B cell (primary cell): ENCODE measurements at regions not wholly inside any gene's neighbourhood (a gene's known extent, or its start where the extent isn't known, plus 50 kb on each side); places are given as distances from the start of the nearest gene placed in this dataset.

ENCODE experiments used
- ATAC-seq: fragments of 200-7000 bp; cut with Tn5 transposase; one replicate; pipeline ENCODE4 v1.10.0; 2021; ENCODE audit warnings: low read depth, mild to moderate bottlenecking, moderate number of reproducible peaks, moderate library complexity
- CTCF ChIA-PET: fragments of 350-600 bp; sonication (Branson Sonifier 250); formaldehyde crosslinking; loops from one replicate; lab custom pipeline; 2021; ENCODE audit warnings: antibody characterized with exemption, inconsistent platforms; lab: Charles Lee
- POLR2A ChIA-PET: fragments of 350-600 bp; sonication (Branson Sonifier 250); formaldehyde crosslinking; loops from one replicate; lab custom pipeline; 2021; ENCODE audit warnings: antibody characterized with exemption; lab: Charles Lee
- DNase-seq: peaks from one replicate; pipeline ENCODE4 v3.0.0; 2013
- H2AFZ ChIP-seq: 2 replicates; pipeline ENCODE4 v1.6.1; 2012; ENCODE audit warnings: mild to moderate bottlenecking, low read depth, low read length; ENCODE audit not compliant: insufficient read depth, poor library complexity, severe bottlenecking
- H3K27ac ChIP-seq, 2 donors: 1 replicate in 1 of 2; 2 replicates in 1 of 2; pipeline ENCODE4 v1.5.1; 2012 to 2013; ENCODE audit warnings: low read length in 2 of 2, mild to moderate bottlenecking in 2 of 2, moderate library complexity in 1 of 2
- H3K27me3 ChIP-seq, 4 experiments: fragments of 200-600 bp in 1 of 4; sonication (generic) in 1 of 4; replicated peaks in 1 of 4; 1 replicate in 2 of 4; 2 replicates in 2 of 4; pipeline versions ENCODE4 v1.6.1 to v1.7.0; 2013 to 2016; ENCODE audit warnings: low read length in 3 of 4, mild to moderate bottlenecking in 2 of 4, mixed read lengths in 1 of 4, moderate library complexity in 1 of 4; ENCODE audit not compliant: insufficient read depth in 4 of 4, control insufficient read depth in 3 of 4; ENCODE audit errors: control extremely low read depth in 1 of 4
- H3K36me3 ChIP-seq, 2 experiments: replicated peaks in 1 of 2; 1 replicate in 1 of 2; 2 replicates in 1 of 2; pipeline versions ENCODE4 v1.6.1 to v1.7.1; 2013; ENCODE audit warnings: low read length in 1 of 2; ENCODE audit not compliant: insufficient read depth in 2 of 2, control insufficient read depth in 1 of 2; ENCODE audit errors: control extremely low read depth in 1 of 2, extremely low read depth in 1 of 2
- H3K4me1 ChIP-seq, 2 donors: fragments of 200-600 bp in 1 of 2; sonication (generic) in 1 of 2; 1 replicate in 1 of 2; 2 replicates in 1 of 2; pipeline versions ENCODE4 v1.5.1 to v1.6.1; 2013 to 2017; ENCODE audit warnings: low read length in 2 of 2; ENCODE audit not compliant: control insufficient read depth in 2 of 2, insufficient read depth in 2 of 2
- H3K4me2 ChIP-seq: replicated peaks from 2 replicates; pipeline ENCODE3; 2012; ENCODE audit warnings: mild to moderate bottlenecking, low read depth, low read length; ENCODE audit not compliant: poor library complexity, severe bottlenecking
- H3K4me3 ChIP-seq, 5 experiments: fragments of 200-600 bp in 1 of 5; sonication (generic) in 1 of 5; 1 replicate in 3 of 5; 2 replicates in 2 of 5; pipeline versions ENCODE4 v1.5.1 to v1.7.0; 2011 to 2016; ENCODE audit warnings: low read length in 4 of 5, mild to moderate bottlenecking in 4 of 5, low read depth in 2 of 5, control low read depth in 1 of 5, moderate library complexity in 1 of 5; ENCODE audit not compliant: insufficient read depth in 1 of 5; ENCODE audit errors: control extremely low read depth in 1 of 5, extremely low read depth in 1 of 5
- H3K79me2 ChIP-seq: fragments of 200-600 bp; sonication (generic); one replicate; pipeline ENCODE4 v1.6.0; 2016; ENCODE audit warnings: low read length; ENCODE audit not compliant: control insufficient read depth, insufficient read depth
- H3K9ac ChIP-seq: fragments of 200-600 bp; sonication (generic); 2 replicates; pipeline ENCODE4 v1.6.1; 2017; ENCODE audit warnings: mild to moderate bottlenecking, low read length, moderate library complexity
- H3K9me3 ChIP-seq, 3 donors: one replicate each; pipeline versions ENCODE4 v1.6.1 to v1.7.1; 2013; ENCODE audit warnings: low read length in 2 of 3; ENCODE audit not compliant: control insufficient read depth in 2 of 3, insufficient read depth in 1 of 3; ENCODE audit errors: control extremely low read depth in 1 of 3
- H4K20me1 ChIP-seq: 2 replicates; pipeline ENCODE4 v1.6.0; 2012; ENCODE audit warnings: mild to moderate bottlenecking, low read length; ENCODE audit not compliant: insufficient read depth, control insufficient read depth, poor library complexity, severe bottlenecking
- H3K27ac Mint-ChIP-seq: one replicate; pipeline ENCODE4 v1.8.0; 2021; ENCODE audit warnings: mixed read lengths
- H3K27me3 Mint-ChIP-seq: one replicate; pipeline ENCODE4 v1.8.0; 2021; ENCODE audit warnings: mixed read lengths
- H3K4me1 Mint-ChIP-seq: one replicate; pipeline ENCODE4 v1.8.0; 2021; ENCODE audit warnings: mixed read lengths
- H3K4me3 Mint-ChIP-seq: one replicate; pipeline ENCODE4 v1.8.0; 2021; ENCODE audit warnings: mixed read lengths
- H3K9me3 Mint-ChIP-seq: one replicate; pipeline ENCODE4 v1.8.0; 2022; ENCODE audit warnings: mixed read lengths; ENCODE audit not compliant: insufficient read depth
- EZH2 ChIP-seq: IDR thresholded peaks from 2 replicates; pipeline ENCODE4 v1.6.1; 2012; ENCODE audit warnings: borderline replicate concordance, low read depth, mild to moderate bottlenecking, moderate library complexity, low read length; ENCODE audit not compliant: insufficient read depth, poor library complexity, severe bottlenecking
- WGBS: methylation state at CpG from one replicate; pipeline ENCODE4 v1.1.5; 2013; ENCODE audit warnings: missing lambda C conversion rate; ENCODE audit not compliant: insufficient coverage; 5-methylcytosine and 5-hydroxymethylcytosine counted together
- intact Hi-C: fragments of 100-400 bp; cut with micrococcal nuclease; formaldehyde crosslinking; loops from one replicate; pipeline ENCODE4 v1.10.0; 2022
- TF ChIP-seq, protein P1 (sequence below): fragments of 200-600 bp; IDR thresholded peaks from one replicate; pipeline ENCODE4 v1.8.0; 2022; ENCODE audit warnings: antibody characterized with exemption, mild to moderate bottlenecking

DNA sequence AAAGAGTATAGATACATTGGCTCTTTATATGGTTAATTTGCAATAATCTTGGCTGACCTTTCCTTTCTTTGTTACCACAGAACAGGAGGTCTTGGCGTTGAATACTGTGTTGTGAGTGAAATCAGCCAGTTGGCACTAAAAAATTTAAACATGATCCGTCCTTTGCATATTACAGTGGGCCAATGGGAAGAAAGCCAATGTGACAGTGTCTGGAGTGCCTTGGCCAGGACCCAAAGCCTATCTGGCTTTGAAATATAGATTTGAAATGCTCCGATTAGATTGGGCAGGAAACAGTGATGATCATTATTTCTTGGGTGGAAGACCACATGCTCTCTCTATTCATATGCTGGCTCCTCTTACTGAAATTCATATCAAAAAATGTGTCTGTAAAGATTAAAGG lies 339.6 kb upstream of the ANO3 start:
- H3K27ac ChIP-seq = no peak overlapping the region
- H3K4me1 ChIP-seq = no peaks in the 10 kb centered on the region
- Mint-ChIP-seq H3K9me3 (no peaks in the 10 kb centered on the region), H3K27me3 (no peaks in the 10 kb centered on the region), H3K4me1 (no peaks in the 10 kb centered on the region), H3K27ac (no peak overlapping the region), H3K4me3 (no peak overlapping the region)
- no peak overlapping the region for H3K4me2 ChIP-seq
- WGBS = 80% methylated on average over 1 of the region's 3 CpGs
- intact Hi-C loops = no loop called here
- ATAC-seq = no peak
- no peaks in the 10 kb centered on the region for H4K20me1 ChIP-seq
- no peak for DNase-seq
- H3K27me3 ChIP-seq = no peaks in the 10 kb centered on the region
- no peak overlapping the region for H2AFZ ChIP-seq
- CTCF ChIA-PET = interaction anchor here (0.7 to 1.5 kb wide), 2 partner anchors 10 to 12 kb away, joined by 3 to 4 read pairs; no protein-coding TSS in a partner anchor
- H3K9ac ChIP-seq = no peak overlapping the region
- no peaks in the 10 kb centered on the region for H3K36me3 ChIP-seq
- no peaks in the 10 kb centered on the region for H3K79me2 ChIP-seq
- no peak overlapping the region for H3K4me3 ChIP-seq
- H3K9me3 ChIP-seq = no peaks in the 10 kb centered on the region
- no peak for TF ChIP-seq EZH2
- POLR2A ChIA-PET = no interaction called here

DNA sequence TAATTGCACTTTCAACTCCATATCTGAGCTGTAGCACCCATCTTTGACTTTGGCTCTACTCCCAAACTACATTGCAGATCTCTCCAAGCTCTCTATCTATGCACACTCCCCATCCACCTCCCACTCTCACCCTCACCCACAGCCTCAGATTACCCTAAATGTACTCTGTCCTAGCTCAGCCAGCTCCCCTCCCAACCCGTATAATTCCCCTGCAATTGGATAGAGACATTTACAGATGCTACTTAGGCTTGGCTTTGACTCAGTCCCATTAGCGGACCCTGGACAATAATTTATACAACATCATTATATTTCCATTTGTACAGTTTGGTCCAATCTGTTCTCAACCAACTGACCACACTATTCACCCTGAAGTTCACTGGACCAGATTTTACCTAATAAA lies 338.9 kb upstream of the ANO3 start:
- Mint-ChIP-seq H3K4me3 (no peak overlapping the region), H3K27me3 (no peaks in the 10 kb centered on the region), H3K27ac (no peak overlapping the region), H3K4me1 (no peaks in the 10 kb centered on the region), H3K9me3 (no peaks in the 10 kb centered on the region)
- H3K27me3 ChIP-seq = no peaks in the 10 kb centered on the region
- no peaks in the 10 kb centered on the region for H3K4me1 ChIP-seq
- WGBS = 100% methylated on average over 2 of the region's 2 CpGs
- H2AFZ ChIP-seq = no peak overlapping the region
- TF ChIP-seq, protein P1, sequence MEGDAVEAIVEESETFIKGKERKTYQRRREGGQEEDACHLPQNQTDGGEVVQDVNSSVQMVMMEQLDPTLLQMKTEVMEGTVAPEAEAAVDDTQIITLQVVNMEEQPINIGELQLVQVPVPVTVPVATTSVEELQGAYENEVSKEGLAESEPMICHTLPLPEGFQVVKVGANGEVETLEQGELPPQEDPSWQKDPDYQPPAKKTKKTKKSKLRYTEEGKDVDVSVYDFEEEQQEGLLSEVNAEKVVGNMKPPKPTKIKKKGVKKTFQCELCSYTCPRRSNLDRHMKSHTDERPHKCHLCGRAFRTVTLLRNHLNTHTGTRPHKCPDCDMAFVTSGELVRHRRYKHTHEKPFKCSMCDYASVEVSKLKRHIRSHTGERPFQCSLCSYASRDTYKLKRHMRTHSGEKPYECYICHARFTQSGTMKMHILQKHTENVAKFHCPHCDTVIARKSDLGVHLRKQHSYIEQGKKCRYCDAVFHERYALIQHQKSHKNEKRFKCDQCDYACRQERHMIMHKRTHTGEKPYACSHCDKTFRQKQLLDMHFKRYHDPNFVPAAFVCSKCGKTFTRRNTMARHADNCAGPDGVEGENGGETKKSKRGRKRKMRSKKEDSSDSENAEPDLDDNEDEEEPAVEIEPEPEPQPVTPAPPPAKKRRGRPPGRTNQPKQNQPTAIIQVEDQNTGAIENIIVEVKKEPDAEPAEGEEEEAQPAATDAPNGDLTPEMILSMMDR = no peak
- TF ChIP-seq EZH2 = no peak
- POLR2A ChIA-PET = no interaction called here
- intact Hi-C loops = no loop called here
- no peak overlapping the region for H3K4me3 ChIP-seq
- no peaks in the 10 kb centered on the region for H3K36me3 ChIP-seq
- CTCF ChIA-PET = interaction anchor here (0.7 to 1.5 kb wide), 2 partner anchors 11 to 13 kb away, joined by 3 to 4 read pairs; no protein-coding TSS in a partner anchor
- no peak overlapping the region for H3K4me2 ChIP-seq
- no peaks in the 10 kb centered on the region for H3K79me2 ChIP-seq
- no peaks in the 10 kb centered on the region for H4K20me1 ChIP-seq
- H3K9me3 ChIP-seq = no peaks in the 10 kb centered on the region
- DNase-seq = no peak
- no peak for ATAC-seq
- H3K9ac ChIP-seq = no peak overlapping the region
- no peak overlapping the region for H3K27ac ChIP-seq
